AG09309 (cell line): ENCODE measurements at regions not wholly inside any gene's neighbourhood (a gene's known extent, or its start where the extent isn't known, plus 50 kb on each side); places are given as distances from the start of the nearest gene placed in this dataset.
"Not testable (repeated sequence)": the region's sequence is repeated elsewhere in the genome, so short reads cannot be mapped to it uniquely, and the experiment has no call there.

Experiments
- DNase-seq: peaks from one replicate; pipeline ENCODE4 v3.0.0-alpha.2; 2010; ENCODE audit warnings: low read depth
- H3K4me3 ChIP-seq: 2 replicates; pipeline ENCODE4 v1.5.1; 2011; ENCODE audit warnings: mild to moderate bottlenecking, low read depth, low read length, moderate library complexity; ENCODE audit not compliant: control insufficient read depth
- TF ChIP-seq, protein P1 (sequence below): IDR thresholded peaks from 2 replicates; pipeline ENCODE4 v1.5.1; 2011; ENCODE audit warnings: mild to moderate bottlenecking, low read depth, low read length, inconsistent platforms; ENCODE audit not compliant: insufficient read depth, control insufficient read depth; ENCODE audit errors: missing control alignments

DNA sequence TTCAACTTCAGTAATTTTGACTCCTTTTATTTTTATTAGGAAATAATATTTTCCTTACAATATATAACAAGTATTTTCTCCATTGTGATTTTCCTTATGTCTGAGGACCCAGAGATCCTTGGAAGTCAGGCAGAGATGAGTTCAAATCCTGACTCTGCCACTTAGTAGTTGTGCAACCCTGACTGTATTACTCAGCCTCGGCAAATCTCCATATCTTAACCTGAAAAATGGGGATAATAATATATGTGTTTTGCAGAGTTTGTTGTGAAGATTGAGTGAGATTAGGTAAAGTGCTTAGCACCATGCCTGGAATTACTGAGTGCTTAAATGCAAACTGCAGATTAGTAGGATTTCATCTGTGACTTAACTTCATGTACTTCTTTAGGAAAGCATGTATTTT lies 120.5 kb upstream of the KLF14 start:
- TF ChIP-seq, protein P1, sequence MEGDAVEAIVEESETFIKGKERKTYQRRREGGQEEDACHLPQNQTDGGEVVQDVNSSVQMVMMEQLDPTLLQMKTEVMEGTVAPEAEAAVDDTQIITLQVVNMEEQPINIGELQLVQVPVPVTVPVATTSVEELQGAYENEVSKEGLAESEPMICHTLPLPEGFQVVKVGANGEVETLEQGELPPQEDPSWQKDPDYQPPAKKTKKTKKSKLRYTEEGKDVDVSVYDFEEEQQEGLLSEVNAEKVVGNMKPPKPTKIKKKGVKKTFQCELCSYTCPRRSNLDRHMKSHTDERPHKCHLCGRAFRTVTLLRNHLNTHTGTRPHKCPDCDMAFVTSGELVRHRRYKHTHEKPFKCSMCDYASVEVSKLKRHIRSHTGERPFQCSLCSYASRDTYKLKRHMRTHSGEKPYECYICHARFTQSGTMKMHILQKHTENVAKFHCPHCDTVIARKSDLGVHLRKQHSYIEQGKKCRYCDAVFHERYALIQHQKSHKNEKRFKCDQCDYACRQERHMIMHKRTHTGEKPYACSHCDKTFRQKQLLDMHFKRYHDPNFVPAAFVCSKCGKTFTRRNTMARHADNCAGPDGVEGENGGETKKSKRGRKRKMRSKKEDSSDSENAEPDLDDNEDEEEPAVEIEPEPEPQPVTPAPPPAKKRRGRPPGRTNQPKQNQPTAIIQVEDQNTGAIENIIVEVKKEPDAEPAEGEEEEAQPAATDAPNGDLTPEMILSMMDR = no peak
- no peak for DNase-seq
- H3K4me3 ChIP-seq = no peak overlapping the region

DNA sequence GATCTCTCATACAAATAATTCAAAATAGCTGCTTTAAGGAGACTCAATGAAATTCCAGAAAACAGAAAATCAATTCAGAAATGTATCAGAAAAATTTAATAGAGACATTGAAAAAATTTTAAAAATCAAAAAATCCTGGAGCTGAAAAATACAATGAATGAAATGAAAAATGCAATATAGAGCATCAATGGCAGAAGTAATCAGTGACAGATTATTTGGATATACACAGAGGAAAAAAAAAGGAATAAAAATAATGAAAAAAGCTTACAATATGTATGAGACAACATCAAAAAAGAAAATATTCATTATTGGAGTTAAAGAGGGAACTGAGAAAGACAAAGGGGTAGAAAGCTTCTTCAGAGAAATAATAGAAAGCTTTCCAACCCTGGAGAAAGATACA lies 122.9 kb upstream of the KLF14 start:
- no peak overlapping the region for H3K4me3 ChIP-seq
- no peak for DNase-seq
- TF ChIP-seq, protein P1 = no peak

DNA sequence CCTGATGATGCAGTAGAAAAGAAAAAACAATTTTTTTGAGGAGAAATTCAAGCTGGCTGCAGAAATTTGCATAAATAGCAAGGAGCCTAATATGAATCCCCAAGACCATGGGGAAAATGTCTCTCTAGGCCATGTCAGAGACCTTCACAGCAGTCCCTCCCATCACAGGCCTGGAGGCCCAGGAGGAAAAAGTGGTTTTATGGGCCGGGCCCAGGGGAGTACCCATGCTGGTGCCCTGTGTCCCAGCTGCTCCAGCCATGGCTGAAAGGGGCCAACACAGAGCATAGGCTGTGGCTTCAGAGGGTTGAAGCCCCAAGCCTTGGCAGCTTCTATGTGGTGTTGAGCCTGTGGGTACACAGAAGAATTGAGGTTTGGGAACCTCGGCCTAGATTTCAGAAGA lies 126.8 kb upstream of the KLF14 start:
- DNase-seq, H3K4me3 ChIP-seq: not testable (repeated sequence)

DNA sequence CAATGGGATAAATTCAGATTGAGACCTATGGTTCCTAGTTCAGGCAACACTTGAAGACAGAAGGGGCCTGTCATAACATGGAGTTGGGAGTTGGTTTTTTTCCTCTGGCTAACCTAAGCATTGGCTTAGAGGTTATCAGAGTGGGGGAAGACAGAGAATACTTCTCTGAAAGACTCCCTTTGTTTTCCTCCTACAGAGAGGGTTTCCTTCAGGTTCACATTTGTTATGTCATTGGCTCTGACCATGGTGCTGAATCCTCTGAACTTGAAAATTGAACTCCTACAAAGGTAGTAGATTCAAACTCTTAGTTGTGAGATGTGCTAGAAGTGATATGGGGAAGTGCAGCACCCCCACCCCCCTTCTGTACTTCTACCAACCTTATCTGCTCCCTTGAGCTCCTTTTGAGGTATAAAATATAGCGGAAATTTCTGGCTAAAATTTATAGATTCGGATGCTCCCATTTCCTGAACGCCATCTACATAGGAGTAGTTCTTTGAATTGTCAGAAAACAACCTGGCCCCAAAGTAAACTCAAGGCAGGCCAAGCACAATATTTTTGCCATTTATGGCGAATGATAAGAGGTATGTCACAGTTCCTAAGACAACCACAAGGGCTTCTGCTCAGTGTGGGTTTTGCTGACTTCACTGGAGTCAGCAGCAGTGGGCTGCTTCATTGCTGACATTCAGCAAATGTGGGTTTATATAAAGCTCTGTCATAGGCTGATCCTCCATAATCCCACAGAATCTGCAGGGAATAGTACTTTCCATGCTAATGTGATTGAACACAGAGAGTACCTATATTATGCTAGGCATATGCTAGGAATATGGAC lies 131.6 kb upstream of the KLF14 start:
- TF ChIP-seq, protein P1 = no peak
- no peak overlapping the region for H3K4me3 ChIP-seq
- no peak for DNase-seq

DNA sequence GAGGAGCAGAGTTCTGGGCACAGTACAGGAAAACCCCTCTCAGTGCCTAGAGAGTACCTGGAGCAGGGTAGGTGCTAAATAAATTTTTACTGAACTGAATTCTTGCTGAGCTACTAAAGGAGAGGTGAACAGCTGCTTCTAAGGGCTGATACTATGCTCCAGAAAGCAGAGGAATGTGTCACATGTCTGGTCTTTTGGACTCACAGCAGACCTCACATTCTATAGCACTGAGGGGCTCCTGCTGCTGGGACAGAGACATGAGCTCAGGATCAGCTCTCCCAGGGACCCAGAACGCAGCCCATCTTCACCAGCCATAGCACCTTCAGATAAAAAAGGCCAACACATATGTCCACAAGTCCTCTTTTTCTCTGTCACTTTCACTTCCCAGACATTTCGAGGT lies 133.0 kb upstream of the KLF14 start:
- no peak overlapping the region for H3K4me3 ChIP-seq
- TF ChIP-seq, protein P1 = no peak
- DNase-seq = no peak

DNA sequence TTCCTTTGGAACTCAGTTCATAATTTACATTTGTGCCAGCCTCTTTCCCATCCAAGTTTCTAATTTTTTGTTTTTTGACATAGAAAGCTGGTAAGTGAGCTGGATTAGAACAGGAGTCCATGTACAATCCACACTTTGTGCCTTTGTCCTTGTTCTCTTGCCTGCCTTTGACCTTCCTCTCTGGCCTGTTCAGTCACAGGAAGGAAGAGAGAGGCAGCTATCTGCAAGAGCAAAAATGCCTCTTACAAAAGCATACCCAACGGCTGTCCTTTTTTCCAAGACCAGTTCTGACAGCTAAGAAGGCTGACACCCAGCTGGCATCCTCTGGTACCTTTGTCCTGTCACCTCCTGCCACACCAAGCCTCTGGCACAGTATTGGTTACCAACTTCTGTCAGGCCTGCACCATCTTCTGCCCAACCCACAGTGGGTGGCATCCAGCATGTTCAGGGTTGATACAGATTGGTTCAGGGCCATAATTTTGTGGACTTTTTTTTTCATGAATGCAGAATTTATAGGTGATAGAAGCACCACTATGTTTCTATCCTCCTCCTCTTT lies 133.7 kb upstream of the KLF14 start:
- DNase-seq = no peak
- H3K4me3 ChIP-seq = no peak overlapping the region
- TF ChIP-seq, protein P1 = no peak

DNA sequence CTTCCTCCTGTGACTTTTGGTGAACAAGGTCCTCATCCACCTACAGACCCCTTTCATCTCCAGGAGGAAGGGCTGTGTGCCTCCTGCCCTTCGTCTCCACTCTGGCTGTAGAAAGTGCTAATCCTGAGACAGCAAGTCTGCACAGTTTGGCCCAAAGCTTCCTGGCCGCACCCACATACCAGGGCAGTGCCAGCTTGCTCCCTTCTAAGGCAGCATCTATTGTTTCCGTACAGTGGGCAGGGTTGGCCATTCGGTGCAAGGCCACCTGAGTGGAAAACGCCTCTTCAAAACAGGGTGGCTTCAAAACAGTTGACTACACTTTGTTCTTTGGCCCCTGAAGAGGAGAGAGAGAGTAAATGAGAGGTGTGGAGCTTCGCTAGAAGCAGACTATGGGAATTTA lies 134.1 kb upstream of the KLF14 start:
- H3K4me3 ChIP-seq = no peak overlapping the region
- TF ChIP-seq, protein P1 = no peak
- DNase-seq = no peak
